ENCODE measurements at regions not wholly inside any gene's neighbourhood (a gene's known extent, or its start where the extent isn't known, plus 50 kb on each side); places are given as distances from the start of the nearest gene placed in this dataset.
A peak's percentile ranks its signal among the peaks of the same experiment; 100 is the strongest.
"Not testable (repeated sequence)": the region's sequence is repeated elsewhere in the genome, so short reads cannot be mapped to it uniquely, and the experiment has no call there.

DNA sequence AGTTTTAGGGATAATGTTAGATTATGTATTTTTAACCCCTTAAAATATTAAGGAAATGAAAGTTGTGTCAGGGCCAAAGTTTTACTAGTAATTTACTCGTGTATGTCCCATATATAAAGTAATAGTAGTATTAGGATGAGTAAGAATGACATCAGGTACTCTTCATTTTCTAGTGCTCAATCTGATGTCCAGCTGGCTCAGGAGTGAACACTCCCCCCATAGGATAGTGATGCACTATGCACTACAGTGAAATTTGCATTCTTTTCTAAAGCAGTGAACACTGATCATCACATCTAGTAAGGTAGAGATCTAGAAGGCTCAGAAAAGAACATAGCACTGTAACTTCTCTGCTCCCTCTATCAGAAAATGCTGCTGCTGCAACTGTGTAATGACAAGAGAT lies 409.7 kb downstream of the GLUD2 start:
- no peak for DNase-seq

DNA sequence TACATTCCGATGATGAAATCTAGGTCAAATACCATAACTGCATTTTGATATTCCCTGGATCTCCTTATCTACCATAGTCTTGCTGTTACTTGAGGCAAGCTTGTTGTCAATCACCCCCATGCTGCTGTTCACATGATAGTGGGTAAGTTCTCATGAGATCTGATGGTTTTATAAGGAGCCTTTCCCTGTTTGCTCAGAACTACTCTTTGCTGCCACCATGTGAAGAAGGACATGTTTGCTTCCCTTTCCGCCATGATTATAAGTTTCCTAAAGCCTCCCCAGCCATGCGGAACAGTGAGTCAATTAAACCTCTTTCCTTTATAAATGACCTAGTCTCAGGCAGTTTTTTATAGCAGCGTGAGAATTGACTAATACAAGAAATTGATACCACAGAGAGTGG lies 432.0 kb downstream of the GLUD2 start:
- DNase-seq: no peak

DNA sequence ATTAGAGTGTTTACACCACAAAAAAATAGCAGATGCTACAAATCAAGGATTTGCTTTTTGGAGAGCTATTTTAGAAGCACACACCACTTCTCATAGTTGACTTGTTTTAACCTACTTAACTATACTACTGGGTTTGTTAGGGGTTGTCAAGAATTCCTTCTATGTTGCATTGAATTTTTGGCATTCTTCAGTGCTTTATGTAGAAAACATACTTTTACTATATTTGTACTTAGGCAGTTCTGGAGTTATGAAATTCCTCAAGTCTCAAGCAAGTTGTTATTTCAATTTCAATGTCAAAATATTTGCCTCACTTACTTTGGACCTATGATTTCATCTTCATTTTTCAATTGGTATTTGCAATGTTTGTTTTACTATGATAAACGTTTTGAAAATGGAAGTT lies 449.6 kb downstream of the GLUD2 start:
- DNase-seq: no peak

- no peak for DNase-seq
Observed at GRCh38 chrX:121504153-121504552, 456.7 kb downstream of the GLUD2 start.

DNA sequence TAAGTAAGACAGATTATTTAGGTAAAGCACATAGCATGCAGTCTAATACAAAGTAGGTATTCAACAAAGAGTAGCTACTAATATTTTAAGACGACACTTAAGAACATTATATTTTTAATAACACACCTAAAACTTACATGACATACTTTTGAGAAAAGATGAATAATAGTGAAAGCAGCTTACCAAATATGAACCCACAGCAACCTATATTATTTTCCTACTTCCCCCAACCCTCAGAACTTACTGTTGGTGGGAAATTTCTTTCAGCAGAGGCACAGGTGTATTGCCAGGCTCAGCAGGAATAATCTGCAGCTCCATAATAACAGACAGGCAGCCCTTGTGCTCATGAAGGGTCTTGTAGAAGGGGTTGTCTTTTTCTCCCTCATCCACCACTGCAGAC lies 498.9 kb downstream of the GLUD2 start:
- DNase-seq: no peak

- no peak for DNase-seq
Observed at GRCh38 chrX:121558886-121559285, 511.5 kb downstream of the GLUD2 start.

DNA sequence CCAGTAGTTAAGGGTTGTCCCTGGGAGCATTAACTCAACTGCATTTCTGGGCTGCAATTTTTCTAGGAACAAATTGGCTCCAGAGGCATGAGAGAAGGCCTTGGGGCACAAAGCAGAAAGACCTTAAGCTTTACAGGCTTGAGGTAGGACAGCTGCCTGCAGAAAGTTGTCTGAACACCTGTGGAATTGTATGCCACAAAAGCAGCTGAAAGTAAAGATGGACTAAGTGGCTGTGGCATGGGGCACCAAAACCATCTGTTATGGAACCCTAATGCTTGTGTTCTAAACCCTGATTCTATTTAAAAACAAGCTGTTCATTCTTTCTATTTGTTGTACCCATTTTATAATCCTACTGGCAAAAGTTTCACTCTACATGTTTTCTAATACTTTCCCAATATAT lies 515.2 kb downstream of the GLUD2 start:
- no peak for DNase-seq

DNA sequence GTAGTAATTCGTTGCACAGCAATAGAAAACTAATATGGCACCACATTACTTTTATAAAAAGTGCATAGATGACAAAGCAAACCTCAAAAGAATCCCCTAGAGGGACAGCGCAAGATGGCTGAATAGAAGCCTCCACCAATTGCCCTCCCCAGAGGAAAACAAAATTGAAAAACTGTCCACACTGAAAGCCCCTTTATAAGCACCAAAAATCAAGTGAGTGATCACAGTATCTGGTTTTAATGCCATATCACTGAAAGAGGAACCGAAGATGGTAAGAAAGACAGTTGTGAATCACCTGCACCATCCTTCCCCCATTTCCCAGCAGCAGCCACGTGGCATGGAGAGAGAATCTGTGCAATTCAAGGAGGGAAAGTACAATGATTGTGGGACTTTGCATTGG lies 522.2 kb downstream of the GLUD2 start:
- DNase-seq: no peak

DNA sequence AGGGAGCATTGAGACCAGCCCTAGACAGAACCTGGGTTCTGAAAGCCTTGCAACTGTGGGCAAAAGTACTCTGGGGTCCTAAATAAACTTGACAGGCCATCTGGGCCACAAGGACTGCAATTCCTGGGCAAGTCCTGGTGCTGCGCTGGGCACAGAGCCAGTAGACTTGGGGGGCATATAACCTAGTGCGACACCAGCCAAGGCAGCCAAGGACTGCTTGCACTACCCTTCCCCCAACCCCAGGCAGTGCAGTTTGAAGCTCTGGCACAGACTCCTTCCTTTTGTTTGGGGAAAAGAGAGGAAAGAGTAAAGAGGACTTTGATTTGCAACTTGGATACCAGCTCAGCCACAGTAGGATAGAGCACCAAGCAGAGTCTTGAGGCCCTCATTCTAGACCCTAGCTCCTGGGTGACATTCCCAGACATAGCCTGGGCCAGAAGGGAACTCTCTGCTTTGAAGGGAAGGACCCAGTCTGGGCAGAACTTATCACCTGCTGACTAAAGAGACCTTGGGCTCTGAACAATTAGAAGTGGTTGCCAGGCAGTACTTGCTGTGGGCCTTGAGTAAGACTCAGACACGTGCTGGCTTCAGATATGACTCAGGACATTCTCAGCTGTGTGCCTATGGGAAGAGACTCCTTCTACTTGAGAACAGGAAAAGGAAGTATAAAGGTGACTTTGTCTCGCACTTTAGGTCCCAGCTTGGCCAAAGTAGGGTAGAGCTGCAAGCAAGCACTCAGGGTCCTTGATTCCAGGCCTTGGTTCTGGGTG lies 522.8 kb downstream of the GLUD2 start:
- no peak for DNase-seq

DNA sequence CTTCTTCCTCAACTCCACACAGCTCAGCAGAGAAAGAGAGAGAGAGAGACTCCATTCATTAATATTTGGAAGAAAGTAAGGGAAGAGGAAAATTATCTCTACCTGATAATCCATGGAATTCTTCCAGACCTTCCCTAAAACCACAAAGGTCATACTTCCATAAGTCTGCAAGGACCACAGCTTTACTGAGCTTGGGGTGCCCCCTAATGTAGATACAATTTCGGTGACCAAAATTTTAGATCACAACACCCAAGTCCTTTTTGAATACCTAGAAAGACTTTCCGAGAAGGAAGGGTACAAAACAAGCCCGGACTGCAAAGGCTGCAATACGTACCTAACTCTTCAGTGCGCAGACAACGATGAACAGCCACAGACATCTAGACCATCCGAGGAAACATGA lies 523.9 kb downstream of the GLUD2 start:
- no peak for DNase-seq

- not testable (repeated sequence) for DNase-seq
Observed at GRCh38 chrX:121574384-121574783, 527.0 kb downstream of the GLUD2 start.

DNA sequence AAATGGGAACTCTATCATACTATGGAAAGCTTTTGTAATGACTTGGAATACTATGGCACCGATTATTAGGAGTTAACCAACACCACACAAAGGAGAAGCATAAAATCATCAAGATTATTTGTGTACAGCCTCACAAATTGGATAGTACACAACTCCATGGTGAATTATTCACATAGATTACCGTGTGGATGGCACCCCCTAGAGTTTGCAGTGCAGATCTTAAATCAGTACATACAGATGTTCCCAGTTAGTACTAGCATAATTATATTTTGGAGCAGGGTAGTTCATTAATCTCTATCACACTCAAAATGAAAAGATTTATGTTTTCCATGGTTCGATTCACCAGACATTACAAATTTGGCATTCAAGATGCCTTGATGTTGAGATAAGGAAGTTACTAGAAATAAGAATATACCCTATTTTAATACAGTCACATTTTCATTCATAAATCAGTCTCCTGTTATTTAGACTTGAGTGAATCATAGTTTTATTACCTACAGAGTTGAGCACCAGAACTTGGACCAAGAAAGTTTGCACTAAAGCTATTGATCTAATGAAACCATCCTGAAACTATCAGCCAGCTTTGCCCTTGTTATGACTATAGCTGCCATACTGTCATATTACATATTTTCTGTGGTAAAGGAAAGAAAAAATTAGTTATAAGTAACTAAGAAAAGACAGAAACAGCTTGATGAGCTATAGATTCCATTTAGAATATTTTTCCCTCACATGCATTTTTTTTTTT lies 531.8 kb downstream of the GLUD2 start:
- peak; percentile 1 for DNase-seq

DNA sequence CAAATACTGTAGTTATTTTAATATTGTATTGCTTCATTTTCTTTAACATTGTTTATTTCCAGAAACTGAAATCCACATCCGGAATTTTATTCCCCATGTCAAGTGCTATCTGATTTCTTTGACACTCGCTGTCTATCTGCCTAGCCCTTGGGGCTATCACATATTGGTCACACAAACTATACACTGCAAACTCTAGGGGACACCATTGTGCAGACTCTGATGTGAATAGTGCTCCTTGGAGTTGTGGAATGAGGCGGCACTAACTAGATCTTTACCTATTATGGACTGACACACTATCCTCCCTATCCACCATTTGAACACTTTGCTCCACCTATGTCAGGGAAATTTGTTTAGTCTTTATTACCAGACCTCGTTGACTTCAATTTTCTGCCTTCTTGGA lies 534.5 kb downstream of the GLUD2 start:
- no peak for DNase-seq

- no peak for DNase-seq
Observed at GRCh38 chrX:121585626-121586025, 538.2 kb downstream of the GLUD2 start.

DNA sequence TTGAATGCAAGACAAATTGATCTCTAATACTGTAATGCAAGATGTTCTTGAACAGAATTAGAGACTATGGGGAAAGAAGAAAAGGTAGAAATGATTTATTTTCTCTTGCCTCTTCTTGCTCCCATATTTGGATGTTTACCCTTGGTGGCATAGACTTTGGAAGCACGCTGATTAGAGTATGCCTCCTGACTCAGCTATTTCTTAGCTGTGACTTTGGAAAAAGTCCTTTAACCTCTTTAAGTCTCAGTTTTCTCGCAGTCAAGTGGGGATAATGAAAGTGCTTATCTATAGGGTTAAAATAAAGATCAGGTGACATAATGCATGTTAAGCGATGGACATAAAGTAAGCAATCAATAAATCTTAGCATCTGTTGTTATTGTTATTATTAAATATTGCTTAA lies 545.5 kb downstream of the GLUD2 start:
- DNase-seq: no peak

- no peak for DNase-seq
Observed at GRCh38 chrX:121598356-121598755, 550.9 kb downstream of the GLUD2 start.

DNA sequence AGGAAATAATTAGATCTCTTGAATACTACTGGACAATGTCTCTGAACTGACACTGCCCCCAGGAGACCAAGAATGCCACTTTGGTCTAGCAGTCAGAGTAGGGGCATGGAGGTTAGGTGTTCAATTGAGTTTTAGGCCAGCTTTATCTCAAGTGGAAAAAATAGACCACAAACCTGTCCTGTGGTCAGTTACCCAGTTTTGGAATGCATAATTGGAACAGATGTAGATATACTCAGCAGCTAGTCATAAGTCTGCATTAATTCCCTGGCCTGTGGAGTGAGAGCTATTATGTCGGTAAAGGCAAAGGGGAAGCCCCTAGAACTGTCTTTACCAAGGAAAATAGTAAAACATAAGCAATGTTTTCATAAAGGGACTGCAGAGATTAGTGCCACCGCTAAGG lies 587.7 kb downstream of the GLUD2 start:
- DNase-seq: no peak

- no peak for DNase-seq
Observed at GRCh38 chrX:121639781-121640180, 592.4 kb downstream of the GLUD2 start.

DNA sequence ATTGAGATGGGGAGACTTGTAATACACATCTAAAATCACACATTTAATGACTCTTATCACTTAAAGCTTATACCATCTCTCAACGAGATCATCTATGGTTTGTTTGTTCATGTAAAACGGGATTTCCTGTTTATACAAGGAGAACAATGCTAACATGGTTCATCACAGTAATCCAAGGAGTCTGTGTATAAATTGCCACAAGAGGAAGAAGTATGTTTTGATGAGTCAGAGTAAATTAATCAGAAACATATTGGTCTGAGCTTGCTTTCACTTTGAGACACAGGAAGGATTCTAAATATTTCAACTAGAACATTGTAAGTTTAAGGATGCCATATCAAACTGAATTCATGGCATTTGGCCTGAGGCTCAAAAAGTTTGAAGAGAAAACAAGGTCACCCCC lies 594.1 kb downstream of the GLUD2 start:
- DNase-seq: no peak

GRCh38 chrX:121642415-121642814 lies 595.0 kb downstream of the GLUD2 start:
- no peak for DNase-seq

DNA sequence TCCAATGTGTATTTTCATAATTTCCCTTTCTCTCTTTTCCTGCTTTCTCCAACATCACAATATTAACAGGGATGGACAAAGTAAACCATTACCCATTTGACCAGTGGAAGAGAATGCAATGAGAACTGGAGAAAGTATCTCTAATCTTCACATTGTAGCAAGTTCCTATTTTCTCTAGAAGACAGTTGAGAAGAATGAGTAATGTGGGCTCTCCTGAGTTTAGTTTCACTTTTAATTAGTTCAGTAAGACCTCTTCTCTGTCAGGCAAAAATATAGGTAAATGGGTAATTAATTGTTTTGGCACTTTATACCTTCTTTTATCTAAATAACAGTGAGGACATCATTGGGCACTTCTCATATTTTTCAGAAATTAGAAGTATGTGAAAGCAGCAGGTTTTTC lies 602.0 kb downstream of the GLUD2 start:
- no peak for DNase-seq

- DNase-seq: no peak
Observed at GRCh38 chrX:121655276-121655675, 607.9 kb downstream of the GLUD2 start.

DNA sequence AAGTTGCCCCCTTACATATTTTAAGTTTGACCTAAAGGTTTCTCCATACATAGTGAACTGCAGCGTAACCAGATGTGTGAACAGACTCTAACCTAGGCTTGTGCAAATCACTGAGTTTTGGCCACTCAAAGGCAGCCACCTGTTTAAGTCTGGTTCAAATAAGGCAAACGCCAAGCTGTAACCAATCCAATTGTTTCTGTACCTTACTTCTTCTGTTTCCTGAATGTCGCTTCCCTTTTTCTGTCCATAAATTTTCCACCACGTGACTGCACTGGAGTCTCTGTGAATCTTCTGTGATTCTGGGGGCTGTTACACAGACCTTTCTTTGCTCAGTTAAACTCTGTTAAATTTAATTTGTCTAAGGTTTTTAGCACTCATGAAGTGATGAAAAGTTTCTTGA lies 618.8 kb downstream of the GLUD2 start:
- no peak for DNase-seq

DNA sequence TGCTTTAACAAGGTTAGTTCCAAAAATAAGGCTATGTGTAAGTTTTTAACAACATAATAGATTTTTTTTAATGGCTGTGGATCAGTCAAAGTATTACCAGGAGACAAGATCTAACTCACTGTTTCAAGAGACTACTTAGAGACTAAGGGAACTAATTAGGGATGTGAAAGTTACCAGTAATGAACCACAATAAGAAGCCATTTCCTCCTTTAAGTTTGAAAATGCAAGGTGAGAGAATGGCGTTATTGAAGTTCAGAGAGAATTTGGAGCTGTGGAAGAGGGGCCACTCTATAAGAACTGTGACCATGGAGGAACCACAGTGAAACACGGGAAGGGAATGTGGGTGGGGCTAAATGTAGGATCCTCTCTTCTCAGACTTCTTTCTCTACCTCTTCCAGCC lies 624.2 kb downstream of the GLUD2 start:
- no peak for DNase-seq

- DNase-seq: not testable (repeated sequence)
Observed at GRCh38 chrX:121709236-121709635, 661.8 kb downstream of the GLUD2 start.

Measured in CD4-positive, alpha-beta T cell treated with Interleukin-17A for 1 hour (primary cell).